NCI-H2171 (cell line): ENCODE measurements at regions not wholly inside any gene's neighbourhood (a gene's known extent, or its start where the extent isn't known, plus 50 kb on each side); places are given as distances from the start of the nearest gene placed in this dataset.
"Not testable (repeated sequence)": the region's sequence is repeated elsewhere in the genome, so short reads cannot be mapped to it uniquely, and the experiment has no call there.

Experiments used
- DNase-seq: peaks from one replicate; lab custom pipeline; 2025; lab: John Stamatoyannopoulos, UW

DNA sequence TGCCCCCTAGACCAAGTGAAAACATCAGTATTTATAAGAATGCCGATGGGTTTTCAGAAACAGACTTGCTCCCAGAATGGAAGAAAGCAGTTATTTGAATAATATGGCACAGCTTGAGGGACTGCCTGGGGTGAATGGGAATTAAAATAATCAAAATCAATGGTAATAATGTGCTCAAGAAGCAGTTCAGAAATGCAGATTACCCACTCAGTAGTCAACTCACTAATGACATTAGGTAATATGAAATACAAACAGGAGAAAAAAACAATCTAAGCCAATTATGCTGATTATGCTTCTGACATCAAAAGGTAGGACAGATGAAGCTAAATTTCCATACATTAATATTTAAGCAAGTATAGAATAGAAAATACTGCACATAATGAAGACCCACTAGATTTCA lies 179.3 kb downstream of the ENC1 start:
- DNase-seq: no peak

DNA sequence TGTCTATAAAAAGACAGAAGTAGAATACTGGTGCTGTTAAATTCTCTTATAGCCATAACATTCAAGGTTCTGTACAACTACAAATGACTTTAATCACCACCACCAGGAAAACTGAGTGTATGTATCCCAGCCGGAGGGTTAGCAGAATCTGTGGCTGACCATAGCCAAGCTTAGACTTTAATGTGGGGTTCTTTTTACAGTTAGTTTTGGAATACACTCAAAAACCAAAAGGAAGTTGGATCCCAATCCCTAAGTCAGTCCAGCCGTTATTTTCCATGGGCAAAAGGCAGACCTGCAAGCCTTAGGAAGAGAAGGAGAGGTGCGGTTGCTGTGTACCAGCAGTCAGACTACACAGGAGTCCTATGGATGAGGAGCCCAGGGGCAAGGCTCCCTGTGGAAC lies 179.8 kb downstream of the ENC1 start:
- no peak for DNase-seq

DNA sequence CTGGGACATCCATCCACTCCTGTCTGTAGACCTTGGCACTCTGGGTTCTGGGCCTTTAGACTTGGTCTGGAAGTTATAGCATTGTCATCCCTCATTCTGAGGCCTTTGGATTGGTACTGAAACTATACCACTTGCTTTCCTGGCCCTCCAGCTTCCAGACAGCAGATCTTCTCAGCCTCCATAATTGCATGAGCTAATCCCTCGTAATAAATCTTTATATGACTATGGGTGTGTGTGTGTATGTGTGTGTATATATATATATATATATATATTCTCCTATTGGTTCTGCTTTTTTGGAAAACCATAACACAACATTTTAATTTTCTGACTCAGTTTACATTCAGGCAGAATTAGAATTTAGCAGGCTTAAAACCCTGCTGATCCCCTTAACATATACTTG lies 180.5 kb downstream of the ENC1 start:
- DNase-seq: no peak

DNA sequence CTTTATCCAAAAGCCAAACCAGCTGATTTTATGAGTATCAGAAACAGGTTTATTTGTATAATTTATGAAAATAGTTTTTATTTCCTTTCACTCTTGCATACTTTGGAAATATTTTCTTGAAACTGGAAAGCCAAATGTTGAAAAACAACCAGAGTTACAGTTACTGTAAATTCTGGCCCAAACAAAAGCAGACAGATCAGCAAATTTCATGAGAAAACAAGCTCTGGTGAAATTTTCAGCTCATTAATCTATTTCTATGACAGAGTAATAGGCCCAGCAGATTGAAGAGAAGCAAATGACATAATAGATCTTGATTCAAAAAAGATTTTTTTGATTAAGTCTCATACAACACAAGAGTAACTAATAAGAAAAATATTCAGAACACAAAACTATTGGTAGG lies 182.7 kb downstream of the ENC1 start:
- no peak for DNase-seq

DNA sequence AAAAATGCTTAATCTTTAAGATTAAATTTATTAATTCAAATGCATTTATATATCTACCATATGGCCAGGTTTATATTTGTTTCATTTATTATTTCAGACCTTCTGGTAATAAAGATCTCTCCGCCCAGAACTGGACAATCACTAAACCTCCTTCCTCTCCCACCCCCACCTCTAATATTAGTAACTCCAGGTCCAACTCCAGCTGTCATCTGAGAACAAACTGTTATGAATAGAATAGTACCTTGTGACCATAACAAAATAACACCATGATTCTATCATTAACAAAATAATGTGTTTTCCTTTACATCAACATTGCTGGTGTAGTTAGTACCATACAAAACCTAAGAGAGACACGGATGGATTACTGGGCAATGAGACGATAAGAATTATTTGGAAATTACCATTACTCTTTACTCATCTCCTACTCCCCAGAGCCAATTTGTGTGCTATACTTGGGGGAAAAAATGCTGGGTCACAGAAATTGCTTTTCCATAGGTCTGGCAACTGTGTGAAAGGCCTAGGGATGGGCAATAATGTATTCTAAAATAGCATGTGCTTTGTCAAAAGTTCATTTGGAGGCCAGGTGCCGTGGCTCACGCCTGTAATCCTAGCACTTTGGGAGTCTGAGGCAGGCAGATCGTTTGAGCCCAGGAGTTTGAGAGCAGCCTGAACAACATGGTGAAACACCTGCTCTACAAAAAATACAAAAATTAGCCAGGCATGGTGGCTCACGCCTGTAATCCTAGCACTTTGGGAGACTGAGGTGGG lies 186.1 kb downstream of the ENC1 start:
- no peak for DNase-seq

DNA sequence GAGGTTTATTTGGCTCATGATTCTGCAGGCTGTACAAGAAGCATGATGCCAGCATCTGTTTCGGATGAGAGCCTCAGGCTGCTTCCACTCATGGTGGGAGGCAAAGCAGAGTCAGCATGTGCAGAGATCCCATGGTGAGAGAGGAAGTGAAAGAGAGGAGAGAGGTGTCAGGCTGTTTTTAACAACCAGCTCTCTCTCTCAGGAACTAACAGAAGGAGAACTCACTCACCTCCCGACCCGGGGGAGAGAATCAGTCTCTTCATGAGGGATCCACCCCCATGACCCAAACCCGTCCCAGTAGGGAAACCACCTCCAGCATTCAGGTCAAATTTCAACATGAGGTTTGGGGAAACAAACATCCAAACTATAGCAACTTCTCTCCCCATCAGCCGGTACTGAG lies 187.7 kb downstream of the ENC1 start:
- no peak for DNase-seq

DNA sequence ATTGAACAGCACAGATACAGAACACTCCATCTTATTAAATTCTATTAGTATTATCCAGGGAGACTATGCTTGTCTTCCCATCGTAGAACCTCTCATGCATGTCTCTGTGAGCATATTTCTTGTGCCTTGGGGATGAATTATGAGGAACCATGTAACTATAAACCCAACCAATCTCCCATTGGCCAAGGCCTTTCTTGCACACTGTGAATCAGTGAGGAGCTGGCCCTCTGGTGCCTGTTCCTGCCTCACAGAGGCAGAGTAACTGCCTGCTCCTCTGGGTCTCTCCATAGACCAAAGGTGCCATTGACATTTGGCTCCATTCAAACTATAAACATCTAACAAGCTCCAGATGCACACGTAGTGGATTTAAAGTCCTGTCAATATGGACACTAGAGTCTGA lies 190.4 kb downstream of the ENC1 start:
- no peak for DNase-seq

DNA sequence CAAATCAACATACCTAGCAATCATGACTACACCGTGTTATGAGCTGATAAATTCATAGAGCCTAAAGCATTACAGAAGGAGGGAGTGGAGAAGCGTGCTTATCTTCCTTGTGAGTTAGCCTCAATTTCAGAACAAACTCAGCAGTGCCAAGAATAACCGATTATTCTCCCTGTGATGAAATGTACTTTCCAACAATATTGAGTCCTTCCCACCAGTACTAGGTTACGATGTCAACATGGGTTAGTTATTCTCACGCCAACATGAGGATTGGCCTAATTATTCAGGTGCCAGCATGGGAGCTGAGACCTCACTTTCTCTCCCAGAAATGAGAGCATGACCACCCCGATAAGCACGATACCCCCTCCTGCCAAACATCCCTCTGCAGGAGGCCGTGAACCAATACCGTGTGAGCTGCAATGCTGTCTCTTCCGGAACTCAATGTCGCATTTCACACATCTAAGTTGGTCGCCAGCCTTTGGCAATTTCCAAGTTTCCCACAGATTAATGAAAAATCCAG lies 193.7 kb downstream of the ENC1 start:
- DNase-seq: no peak

DNA sequence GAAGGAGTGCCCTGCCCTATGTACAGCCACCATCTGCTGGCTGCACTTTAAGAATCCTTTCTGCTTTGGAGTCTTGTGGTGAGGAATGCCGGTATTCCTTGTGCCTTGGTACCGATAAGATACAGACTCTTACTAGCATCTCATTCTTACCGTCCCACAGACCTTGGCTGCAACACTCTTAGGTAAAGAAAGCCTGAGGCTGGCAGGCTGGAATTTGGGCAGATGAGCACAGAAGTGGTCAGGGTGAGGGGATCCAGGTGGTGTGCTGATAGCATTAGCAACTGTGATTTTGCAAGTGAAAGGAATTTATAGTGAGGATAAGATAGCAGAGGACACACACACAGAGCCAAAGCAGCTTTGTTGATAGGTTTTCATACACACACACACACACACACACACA lies 198.1 kb downstream of the ENC1 start:
- DNase-seq: no peak

DNA sequence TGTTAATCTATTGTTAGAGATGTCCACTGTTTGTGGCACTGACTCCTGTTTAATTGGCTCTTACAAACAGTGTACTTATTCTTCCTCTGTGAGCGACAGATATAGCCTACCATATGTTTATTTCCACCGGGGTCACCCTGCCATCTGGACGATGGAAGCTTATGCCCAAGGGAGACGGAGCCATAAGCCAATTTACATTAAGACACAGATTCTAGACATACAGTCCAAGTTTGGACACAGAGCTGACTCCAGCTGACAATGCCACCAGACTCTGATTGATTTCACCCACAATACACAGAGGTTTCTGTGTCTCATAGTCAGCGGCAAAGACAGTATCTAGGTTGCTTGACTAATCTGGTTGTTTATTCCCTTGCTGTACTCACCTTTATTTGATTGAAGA lies 198.9 kb downstream of the ENC1 start:
- DNase-seq: no peak

DNA sequence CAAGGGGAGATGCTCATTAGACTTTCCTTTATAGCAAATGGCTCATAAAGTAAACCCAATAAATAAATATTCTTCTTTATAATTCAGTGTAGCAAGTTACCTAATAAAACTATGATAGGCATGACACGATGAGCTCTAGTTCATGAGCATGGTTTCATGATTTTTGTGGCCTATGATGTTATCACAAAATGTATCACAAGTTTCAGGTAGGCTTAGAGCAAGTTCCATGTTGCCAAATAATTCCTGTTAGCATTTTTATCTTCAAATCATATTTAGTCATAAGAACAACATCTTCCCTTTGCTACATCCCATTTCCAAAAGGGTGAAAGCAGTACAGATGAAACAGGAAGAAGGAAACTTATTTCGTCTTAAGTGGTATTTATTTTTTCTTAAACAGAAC lies 200.2 kb downstream of the ENC1 start:
- DNase-seq: no peak

DNA sequence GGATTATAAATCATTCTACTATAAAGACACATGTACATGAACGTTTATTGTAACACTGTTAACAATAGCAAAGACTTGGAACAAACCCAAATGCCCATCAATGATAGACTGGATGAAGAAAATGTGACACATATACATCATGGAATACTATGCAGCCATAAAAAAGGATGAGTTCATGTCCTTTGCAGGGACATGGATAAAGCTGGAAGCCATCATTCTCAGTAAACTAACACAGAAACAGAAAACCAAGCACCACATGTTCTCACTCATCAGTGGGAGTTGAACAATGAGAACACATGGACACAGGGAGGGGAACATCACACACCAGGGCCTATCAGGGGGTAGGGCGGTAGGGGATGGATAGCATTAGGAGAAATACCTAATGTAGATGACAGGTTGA lies 202.7 kb downstream of the ENC1 start:
- not testable (repeated sequence) for DNase-seq

DNA sequence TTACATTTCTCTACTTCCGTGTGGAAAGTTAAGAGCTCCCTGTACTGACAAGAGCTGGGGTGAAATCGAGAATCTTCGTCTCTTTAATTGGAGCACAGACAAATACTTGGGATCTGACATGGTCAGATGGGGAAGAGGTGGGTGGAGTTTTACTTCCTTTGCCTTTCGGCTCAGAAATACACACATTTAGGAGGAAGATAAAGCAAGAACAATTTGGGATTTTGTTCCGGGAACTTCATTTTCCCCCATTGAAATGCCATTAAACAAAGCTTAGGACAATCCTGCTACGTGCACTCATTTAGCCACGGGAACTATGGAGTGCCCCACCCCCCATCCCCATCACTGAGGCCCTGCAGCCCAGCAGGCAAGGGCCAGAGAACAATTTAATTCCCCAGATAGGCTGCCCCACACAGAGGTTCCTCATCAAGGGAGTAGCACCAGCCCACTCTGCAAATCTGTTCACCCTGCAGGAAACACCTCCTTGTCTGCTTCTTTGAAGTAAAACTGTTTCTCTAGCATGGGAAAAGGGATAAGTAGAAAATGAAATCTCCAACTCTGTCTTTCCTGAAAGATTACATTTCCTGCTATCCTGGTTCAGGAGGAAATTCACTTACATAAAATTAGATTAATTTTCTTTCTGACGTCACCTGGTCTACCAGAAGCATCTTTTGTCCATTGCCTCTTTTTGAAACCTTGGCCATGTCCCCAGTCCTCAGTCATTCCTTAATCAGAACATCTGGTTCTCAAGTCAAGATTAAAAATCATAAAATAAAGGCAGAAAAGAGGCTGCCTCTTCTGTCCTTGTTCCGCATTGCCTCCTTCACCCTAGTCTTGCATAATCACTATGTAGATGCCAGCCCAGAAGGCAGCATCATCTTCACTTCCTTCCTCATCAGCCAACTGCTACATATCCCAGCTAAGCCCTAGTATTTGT lies 206.4 kb downstream of the ENC1 start:
- DNase-seq: no peak

DNA sequence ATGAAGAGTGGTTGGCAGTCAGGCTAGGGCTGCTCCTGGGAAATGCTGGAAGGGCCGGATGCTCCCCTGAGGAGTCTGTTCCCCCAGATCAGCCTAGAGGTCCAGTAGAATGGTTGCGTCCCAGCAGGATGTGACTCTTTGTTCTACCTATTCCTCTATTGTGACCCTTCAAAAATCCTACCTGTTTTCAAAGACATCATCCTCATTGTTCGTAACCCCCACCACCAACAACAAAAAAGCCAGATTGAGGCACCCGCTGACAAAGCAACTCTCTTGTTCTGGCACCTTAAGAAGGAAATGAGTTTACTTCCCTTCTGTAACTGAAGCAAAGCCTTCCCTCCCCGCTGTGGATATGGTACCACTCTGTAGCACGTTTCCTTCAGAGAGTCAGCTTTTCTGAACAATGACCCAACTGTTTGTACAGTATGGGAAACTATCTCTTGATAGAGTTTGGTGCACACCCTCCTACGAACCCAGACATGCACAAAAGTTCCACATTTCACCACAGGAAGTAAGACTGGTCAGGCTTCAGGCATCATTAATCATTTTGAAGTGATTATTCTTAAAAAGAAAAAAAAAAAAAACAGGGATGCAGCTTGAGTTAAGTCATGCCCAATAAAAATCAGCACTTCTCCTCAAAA lies 207.2 kb downstream of the ENC1 start:
- DNase-seq: no peak

DNA sequence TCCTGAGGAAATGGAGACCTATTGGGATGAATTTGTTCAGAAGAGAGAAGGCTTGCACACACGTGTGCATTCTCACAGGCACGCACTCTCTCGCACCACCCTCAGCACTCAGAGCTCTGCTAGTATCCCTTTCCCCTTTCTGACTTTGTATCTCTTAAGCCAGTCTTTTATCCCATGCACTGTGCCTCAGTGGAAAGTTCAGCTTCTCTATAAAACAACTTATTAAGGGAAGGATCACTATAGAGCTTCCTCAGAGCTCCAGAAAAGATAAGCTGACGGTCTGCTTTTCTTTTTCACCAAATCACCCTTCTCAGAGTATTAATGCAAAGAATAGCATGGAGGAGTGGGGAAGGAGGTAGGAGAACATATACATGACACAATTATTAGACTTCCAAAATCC lies 207.8 kb downstream of the ENC1 start:
- DNase-seq: no peak

DNA sequence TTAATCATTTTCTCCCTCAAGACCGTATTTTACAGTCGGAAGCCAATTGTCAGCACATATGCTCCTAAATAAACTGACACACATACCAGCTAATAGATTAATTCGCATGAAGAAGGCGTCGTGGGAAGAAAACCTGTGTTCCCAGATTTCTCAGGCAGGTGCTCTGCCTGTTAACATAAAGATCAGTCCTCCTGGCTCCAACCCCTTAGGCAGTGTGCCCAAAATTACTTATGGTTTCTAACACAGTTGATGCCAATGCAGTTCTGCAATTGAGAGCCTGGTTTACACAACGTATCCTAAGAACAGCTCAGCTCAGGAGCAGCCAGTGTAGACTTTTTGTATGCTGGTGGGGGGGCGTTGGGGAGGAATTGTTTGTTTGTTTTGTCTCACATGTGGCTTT lies 208.3 kb downstream of the ENC1 start:
- peak; percentile 50 for DNase-seq

DNA sequence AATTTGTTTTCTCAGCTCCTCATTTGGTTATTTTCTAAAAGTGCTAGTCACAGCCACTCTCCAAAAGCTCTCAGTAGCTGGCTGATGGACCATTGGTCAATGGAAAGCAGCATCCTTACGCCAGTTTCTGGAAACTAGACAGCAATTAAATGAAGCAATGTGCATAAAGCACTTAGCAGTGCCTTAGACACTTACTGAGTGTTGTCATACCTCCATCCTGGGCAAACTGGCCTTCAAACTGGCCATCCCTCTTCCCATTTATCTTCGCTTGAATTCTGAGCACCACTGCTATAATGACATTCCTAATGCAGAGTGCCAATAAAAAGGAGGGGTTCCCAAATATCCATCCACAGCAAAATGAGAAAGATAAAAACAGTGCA lies 209.2 kb downstream of the ENC1 start:
- DNase-seq: no peak

DNA sequence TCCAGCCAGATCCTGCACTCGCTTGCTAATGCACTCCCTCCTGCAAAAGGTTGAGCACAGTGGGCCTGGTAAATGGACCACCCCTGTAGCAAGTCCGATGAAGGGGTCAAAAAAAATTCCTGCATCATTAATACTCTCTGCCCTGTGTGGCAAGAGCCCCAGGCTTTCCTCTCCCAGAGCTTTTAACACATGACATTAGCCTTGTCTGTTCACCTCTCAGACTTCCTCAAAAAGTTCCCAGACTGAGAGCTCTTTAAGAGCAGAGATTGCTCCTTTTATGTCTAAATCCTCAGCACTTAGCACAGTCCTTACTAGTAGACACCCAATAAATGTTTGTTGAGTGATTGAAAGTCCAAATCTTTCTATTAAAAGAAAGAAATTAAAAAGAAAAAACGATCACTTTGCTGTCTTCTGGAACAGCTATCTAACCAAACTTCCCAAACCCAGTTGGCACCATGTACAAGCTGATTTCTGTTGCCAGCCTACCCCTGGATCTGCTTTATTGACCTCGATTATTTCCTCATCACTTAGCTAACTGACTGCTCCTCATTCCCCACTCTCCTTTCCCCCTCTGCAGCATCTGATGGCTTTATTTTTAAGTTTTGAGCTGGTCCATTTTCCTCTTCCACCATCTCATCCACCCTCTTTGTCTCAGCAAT lies 209.8 kb downstream of the ENC1 start:
- DNase-seq: no peak

DNA sequence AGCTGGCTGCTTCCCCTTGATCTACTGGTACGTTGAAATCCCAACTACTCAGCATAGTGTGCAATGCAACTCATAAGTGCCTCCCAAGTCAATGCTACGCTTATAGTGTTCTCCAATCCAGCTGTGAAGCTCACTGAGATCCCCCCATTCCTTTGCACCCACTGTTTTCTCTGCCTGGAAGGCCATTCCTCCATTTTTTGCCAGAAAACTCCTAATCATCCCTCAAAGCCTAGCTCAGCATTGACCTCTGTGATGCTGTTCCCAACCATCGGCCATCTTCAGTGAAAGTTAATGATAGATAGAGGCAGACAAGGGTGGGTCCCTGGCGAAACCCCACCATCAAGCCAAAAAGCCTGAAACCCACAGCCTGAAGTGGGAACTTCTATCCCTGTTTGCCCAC lies 211.0 kb downstream of the ENC1 start:
- no peak for DNase-seq

DNA sequence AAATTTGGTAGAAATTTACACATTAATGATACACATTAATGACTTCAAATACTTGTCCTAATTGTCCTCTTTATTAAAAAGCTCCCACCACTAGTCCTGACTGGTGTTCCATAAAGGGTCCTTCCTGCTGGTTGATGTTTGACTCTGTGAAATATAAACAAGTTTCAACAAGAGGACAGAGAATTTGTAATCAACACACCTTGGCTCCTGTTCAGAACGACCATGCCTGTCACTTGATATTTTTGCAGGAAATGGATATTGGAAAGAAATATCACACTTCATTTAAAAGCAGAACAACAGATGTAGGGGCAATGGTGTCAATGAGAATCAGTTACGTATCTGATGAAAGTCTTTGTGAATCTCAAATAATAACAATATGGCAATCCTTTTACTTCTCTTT lies 211.7 kb downstream of the ENC1 start:
- peak; percentile 44 for DNase-seq

DNA sequence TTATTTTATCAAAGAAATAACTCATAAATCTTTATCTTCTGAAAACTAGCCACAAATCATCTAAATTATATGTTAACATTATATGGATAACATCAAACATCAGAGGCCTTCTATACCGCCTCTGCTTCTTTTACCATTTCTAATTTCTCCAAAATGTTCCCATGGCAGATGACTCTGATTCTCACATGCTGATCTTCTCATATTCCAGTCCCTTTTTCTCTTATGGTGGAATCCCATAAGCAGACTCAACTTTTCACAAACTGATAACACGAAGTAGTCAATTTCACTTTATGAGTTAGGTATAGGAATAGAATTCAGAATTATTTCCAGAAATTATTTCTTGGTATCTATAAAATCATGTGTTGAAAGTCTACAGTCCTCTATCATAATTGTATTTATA lies 212.3 kb downstream of the ENC1 start:
- DNase-seq: no peak

DNA sequence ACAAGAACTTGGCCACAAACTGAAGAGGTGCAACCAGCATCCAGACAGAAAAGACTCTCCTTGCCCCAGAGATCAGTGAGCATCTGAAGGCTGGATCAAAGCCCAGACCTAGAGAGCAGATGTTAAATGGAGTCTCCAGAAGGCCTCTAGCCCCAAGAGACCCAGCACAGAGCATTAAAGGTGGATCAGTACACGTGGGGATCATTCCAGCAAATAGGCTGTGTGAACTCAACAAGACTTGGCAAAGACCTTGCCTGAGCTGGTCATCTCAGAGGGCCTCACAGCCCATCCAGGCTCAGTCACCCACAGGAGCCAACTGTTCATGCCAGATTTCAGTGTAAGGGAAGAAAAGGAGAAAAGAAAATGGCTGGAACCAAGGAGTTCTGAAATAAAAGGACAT lies 214.0 kb downstream of the ENC1 start:
- DNase-seq: peak; percentile 78
